ENCODE measurements at regions not wholly inside any gene's neighbourhood (a gene's known extent, or its start where the extent isn't known, plus 50 kb on each side); places are given as distances from the start of the nearest gene placed in this dataset.
"Not testable (repeated sequence)": the region's sequence is repeated elsewhere in the genome, so short reads cannot be mapped to it uniquely, and the experiment has no call there.

GRCh38 chr12:19572920-19573558 is 133.7 kb downstream of the AEBP2 start:
- peak; percentile 36 for DNase-seq

- DNase-seq, result no peak
These were observed 134.6 kb downstream of the AEBP2 start for GRCh38 chr12:19573866-19574265.

GRCh38 chr12:19574601-19575000 is 135.3 kb downstream of the AEBP2 start:
- DNase-seq, result no peak

GRCh38 chr12:19575337-19576243 is 136.3 kb downstream of the AEBP2 start:
- DNase-seq, result no peak

GRCh38 chr12:19576506-19577280 is 137.4 kb downstream of the AEBP2 start:
- DNase-seq, result no peak

GRCh38 chr12:19577281-19577530 is 137.9 kb downstream of the AEBP2 start:
- no peak for DNase-seq

GRCh38 chr12:19584732-19585131 is 145.4 kb downstream of the AEBP2 start:
- no peak for DNase-seq

GRCh38 chr12:19588951-19589350 is 149.7 kb downstream of the AEBP2 start:
- no peak for DNase-seq

- no peak for DNase-seq
These were observed 152.7 kb downstream of the AEBP2 start for GRCh38 chr12:19591951-19592350.

- no peak for DNase-seq
These were observed 157.3 kb downstream of the AEBP2 start for GRCh38 chr12:19596434-19597166.

GRCh38 chr12:19597167-19598026 is 158.1 kb downstream of the AEBP2 start:
- DNase-seq, result no peak

GRCh38 chr12:19605720-19606119 is 166.4 kb downstream of the AEBP2 start:
- no peak for DNase-seq

GRCh38 chr12:19608039-19608438 is 168.7 kb downstream of the AEBP2 start:
- DNase-seq, result no peak

GRCh38 chr12:19613051-19613535 is 173.8 kb downstream of the AEBP2 start:
- DNase-seq, result no peak

GRCh38 chr12:19614601-19615383 is 175.5 kb downstream of the AEBP2 start:
- no peak for DNase-seq

- DNase-seq, result no peak
These were observed 176.1 kb downstream of the AEBP2 start for GRCh38 chr12:19615384-19615725.

GRCh38 chr12:19616781-19617180 is 177.5 kb downstream of the AEBP2 start:
- DNase-seq, result no peak

GRCh38 chr12:19620222-19620621 is 180.9 kb downstream of the AEBP2 start:
- DNase-seq, result no peak

GRCh38 chr12:19623751-19624399 is 184.6 kb downstream of the AEBP2 start:
- no peak for DNase-seq

GRCh38 chr12:19624491-19624890 is 185.2 kb downstream of the AEBP2 start:
- DNase-seq, result no peak

GRCh38 chr12:19625551-19625950 is 186.3 kb downstream of the AEBP2 start:
- DNase-seq, result not testable (repeated sequence)

Data from activated naive CD4-positive, alpha-beta T cell treated with Interleukin-2 at 50 U/mL for 16 hours (primary cell).